ENCODE measurements at regions not wholly inside any gene's neighbourhood (a gene's known extent, or its start where the extent isn't known, plus 50 kb on each side); places are given as distances from the start of the nearest gene placed in this dataset.

DNA sequence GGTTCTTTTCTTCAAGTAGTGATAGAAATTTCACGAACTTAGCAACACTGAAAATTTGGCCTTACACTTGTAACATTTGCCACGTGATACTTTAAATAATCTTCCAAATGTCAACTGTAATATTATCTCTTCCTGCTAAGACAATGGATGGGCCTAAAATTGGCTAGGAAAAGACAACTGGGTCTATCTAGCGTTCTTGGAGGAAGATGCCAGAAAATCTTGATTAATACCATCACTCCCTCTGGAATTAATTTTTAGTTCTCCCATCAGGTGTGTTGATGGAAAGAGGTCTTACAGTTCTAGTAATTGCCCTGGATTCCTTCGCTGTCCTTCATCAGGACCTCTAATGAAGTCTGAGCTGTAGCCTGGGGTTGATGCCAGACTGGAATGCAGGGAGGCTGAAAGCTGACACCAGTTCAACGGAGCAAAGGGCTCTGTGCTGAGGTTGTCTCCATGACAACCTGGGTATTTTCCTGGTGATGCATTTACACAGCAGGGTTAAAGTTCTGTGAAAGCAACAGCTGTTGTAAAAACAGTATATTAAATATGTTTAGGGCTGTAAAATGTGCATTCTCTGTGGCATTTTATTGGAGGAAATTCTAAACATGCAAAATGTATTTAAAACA lies 92.3 kb downstream of the GAS1 start (continued):
- TF ChIP-seq ZNF23 (CRISPR knock-in tag; IDR thresholded peaks at IDR 0.05) (no peak), ZFP36 (IDR thresholded peaks at IDR 0.05; ENCODE audit: low read depth, low read length, partially characterized antibody) (no peak), ZNF263 (CRISPR knock-in tag; IDR thresholded peaks at IDR 0.05; ENCODE audit: borderline replicate concordance) (no peak), PTRF (tag; IDR thresholded peaks at IDR 0.05) (no peak), ZNF778 (CRISPR knock-in tag; IDR thresholded peaks at IDR 0.05) (no peak), RFX7 (CRISPR knock-in tag; IDR thresholded peaks at IDR 0.05) (no peak), MCM2 (IDR thresholded peaks at IDR 0.05; ENCODE audit: low read depth) (no peak)

DNA sequence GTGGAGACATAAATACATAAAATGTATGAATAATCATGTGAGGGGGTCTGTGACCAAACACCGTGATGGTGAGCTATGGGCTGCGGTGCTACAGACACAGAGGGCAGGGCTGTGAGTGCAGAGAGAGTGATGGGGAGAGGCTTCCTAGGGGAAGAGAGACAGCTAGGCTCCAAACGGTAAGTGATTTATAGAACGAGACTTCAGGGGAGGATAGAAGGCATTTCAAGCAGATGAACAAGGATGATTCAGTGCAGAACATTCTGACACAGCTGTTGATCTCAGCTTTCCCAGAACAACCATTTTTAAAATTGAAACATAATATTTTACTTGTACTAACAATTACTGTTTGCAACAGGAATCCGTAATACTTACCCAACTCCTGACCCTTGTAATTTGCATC lies 100.7 kb downstream of the GAS1 start:
- no peaks in the 10 kb centered on the region for H4K20me1 ChIP-seq (replicated peaks; ENCODE audit: control insufficient read depth, insufficient read depth, low read length)
- TF ChIP-seq, protein P1, sequence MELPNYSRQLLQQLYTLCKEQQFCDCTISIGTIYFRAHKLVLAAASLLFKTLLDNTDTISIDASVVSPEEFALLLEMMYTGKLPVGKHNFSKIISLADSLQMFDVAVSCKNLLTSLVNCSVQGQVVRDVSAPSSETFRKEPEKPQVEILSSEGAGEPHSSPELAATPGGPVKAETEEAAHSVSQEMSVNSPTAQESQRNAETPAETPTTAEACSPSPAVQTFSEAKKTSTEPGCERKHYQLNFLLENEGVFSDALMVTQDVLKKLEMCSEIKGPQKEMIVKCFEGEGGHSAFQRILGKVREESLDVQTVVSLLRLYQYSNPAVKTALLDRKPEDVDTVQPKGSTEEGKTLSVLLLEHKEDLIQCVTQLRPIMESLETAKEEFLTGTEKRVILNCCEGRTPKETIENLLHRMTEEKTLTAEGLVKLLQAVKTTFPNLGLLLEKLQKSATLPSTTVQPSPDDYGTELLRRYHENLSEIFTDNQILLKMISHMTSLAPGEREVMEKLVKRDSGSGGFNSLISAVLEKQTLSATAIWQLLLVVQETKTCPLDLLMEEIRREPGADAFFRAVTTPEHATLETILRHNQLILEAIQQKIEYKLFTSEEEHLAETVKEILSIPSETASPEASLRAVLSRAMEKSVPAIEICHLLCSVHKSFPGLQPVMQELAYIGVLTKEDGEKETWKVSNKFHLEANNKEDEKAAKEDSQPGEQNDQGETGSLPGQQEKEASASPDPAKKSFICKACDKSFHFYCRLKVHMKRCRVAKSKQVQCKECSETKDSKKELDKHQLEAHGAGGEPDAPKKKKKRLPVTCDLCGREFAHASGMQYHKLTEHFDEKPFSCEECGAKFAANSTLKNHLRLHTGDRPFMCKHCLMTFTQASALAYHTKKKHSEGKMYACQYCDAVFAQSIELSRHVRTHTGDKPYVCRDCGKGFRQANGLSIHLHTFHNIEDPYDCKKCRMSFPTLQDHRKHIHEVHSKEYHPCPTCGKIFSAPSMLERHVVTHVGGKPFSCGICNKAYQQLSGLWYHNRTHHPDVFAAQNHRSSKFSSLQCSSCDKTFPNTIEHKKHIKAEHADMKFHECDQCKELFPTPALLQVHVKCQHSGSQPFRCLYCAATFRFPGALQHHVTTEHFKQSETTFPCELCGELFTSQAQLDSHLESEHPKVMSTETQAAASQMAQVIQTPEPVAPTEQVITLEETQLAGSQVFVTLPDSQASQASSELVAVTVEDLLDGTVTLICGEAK (IDR thresholded peaks at IDR 0.05), result no peak
- TF ChIP-seq, protein P1 (CRISPR knock-in tag; IDR thresholded peaks at IDR 0.05), result no peak

More for the DNA sequence above, 100.7 kb downstream of the GAS1 start:
- H3K79me2 ChIP-seq (ENCODE audit: control insufficient read depth, insufficient read depth, low read length), result no peaks in the 10 kb centered on the region
- no peak overlapping the region for H3K4me3 ChIP-seq
- H3K36me3 ChIP-seq (ENCODE audit: control insufficient read depth, insufficient read depth, low read length), result no peaks in the 10 kb centered on the region
- ATAC-seq (no peak), FAIRE-seq (no peak), DNase-seq (ENCODE audit: extremely low read depth in 1 of 4, low spot score in 3 of 4) (no peak)
- no TSS peak for BruUV-seq (replicated peaks)
- no peak overlapping the region for H3K4me2 ChIP-seq (ENCODE audit: insufficient read depth, low read length)
- in situ Hi-C loops (cut with MboI), result no loop called here
- intact Hi-C loops (cut with micrococcal nuclease), result no loop called here
- H3K9me3 ChIP-seq (replicated peaks; ENCODE audit: control insufficient read depth, insufficient read depth, low read depth, low read length), result no peaks in the 10 kb centered on the region
- ChIA-PET CTCF (ENCODE audit: low intra/inter-chr PET ratio) (no interaction called here), POLR2A (no interaction called here)
- no peak overlapping the region for H2AFZ ChIP-seq (ENCODE audit: low read depth, low read length)
- 3% methylated on average over 5 of the region's 5 CpGs for WGBS (ENCODE audit: insufficient coverage, low coverage, missing lambda C conversion rate)
- H3K9me1 ChIP-seq (ENCODE audit: control insufficient read depth, insufficient read depth, low read length), result no peaks in the 10 kb centered on the region
- no peak overlapping the region for H3K9ac ChIP-seq (ENCODE audit: insufficient read depth in 1 of 2, low read depth in 2 of 2, low read length in 2 of 2)
- H3K4me1 ChIP-seq (replicated peaks in 1 of 2; ENCODE audit: control insufficient read depth in 2 of 2, insufficient read depth in 2 of 2, low read length in 2 of 2), result no peaks in the 10 kb centered on the region
- no peak overlapping the region for H3K27ac ChIP-seq (ENCODE audit: extremely low read depth, low read depth, low read length)
- no peaks in the 10 kb centered on the region for H3K27me3 ChIP-seq (ENCODE audit: control insufficient read depth in 2 of 2, insufficient read depth in 2 of 2, low read length in 2 of 2)

Measured in K562 (cell line).